Stimulated activated CD4-positive, alpha-beta T cell treated with anti-CD3 and anti-CD28 coated beads, Interleukin-2, amount 100 ng/mL, for 24 hours (primary cell): ENCODE measurements at regions not wholly inside any gene's neighbourhood (a gene's known extent, or its start where the extent isn't known, plus 50 kb on each side); places are given as distances from the start of the nearest gene placed in this dataset.

Experiments
- DNase-seq, 2 donors: peaks; one replicate each; pipeline ENCODE4 v3.0.0-alpha.2; 2020

- no peak for DNase-seq
Observed at GRCh38 chr5:174664180-174664850, 60.1 kb upstream of the MSX2 start.

GRCh38 chr5:174665347-174665746, 59.0 kb upstream of the MSX2 start:
- no peak for DNase-seq

GRCh38 chr5:174667526-174667925, 56.9 kb upstream of the MSX2 start:
- DNase-seq, result no peak

GRCh38 chr5:174668349-174668748, 56.0 kb upstream of the MSX2 start:
- no peak for DNase-seq
